Activated CD8-positive, alpha-beta memory T cell treated with anti-CD3 and anti-CD28 coated beads, Interleukin-2, amount 10 ng/mL, durations not matched to agents 7 days and 5 days (primary cell): ENCODE measurements at regions not wholly inside any gene's neighbourhood (a gene's known extent, or its start where the extent isn't known, plus 50 kb on each side); places are given as distances from the start of the nearest gene placed in this dataset.

Source experiments
- ATAC-seq: fragments of 150-1000 bp; cut with Tn5 transposase; one replicate; pipeline ENCODE4 v1.10.0; 2021; ENCODE audit warnings: moderate library complexity
- CTCF ChIA-PET: fragments of 350-600 bp; sonication (Branson Sonifier 250); formaldehyde crosslinking; loops from one replicate; lab custom pipeline; 2021; ENCODE audit warnings: antibody characterized with exemption; lab: Charles Lee
- DNase-seq: peaks from one replicate; pipeline ENCODE4 v3.0.0-alpha.2; 2020
- H3K27ac Mint-ChIP-seq: one replicate; pipeline ENCODE4 v1.8.0; 2021; ENCODE audit warnings: mild to moderate bottlenecking, mixed read lengths
- H3K27me3 Mint-ChIP-seq: one replicate; pipeline ENCODE4 v1.8.0; 2021; ENCODE audit warnings: mixed read lengths
- H3K36me3 Mint-ChIP-seq: one replicate; pipeline ENCODE4 v1.8.0; 2021; ENCODE audit warnings: mild to moderate bottlenecking, mixed read lengths
- H3K4me1 Mint-ChIP-seq: one replicate; pipeline ENCODE4 v1.8.0; 2021; ENCODE audit warnings: mixed read lengths
- H3K4me3 Mint-ChIP-seq: one replicate; pipeline ENCODE4 v1.8.0; 2021; ENCODE audit warnings: mild to moderate bottlenecking, moderate library complexity, mixed read lengths
- H3K9me3 Mint-ChIP-seq: one replicate; pipeline ENCODE4 v1.8.0; 2022; ENCODE audit warnings: low read depth, mixed read lengths

- no peaks in the 10 kb centered on the region for H3K36me3 Mint-ChIP-seq
- H3K4me3 Mint-ChIP-seq, result no peak overlapping the region
- ATAC-seq (no peak), DNase-seq (no peak)
- H3K4me1 Mint-ChIP-seq, result peaks cover 7% of the 10 kb centered on the region
- CTCF ChIA-PET, result interaction anchor here (1.2 kb wide), 1 partner anchor 26 kb away, joined by 6 read pairs; no protein-coding TSS in a partner anchor
- peaks cover 30% of the 10 kb centered on the region for H3K27me3 Mint-ChIP-seq
- H3K27ac Mint-ChIP-seq, result no peak overlapping the region
- H3K9me3 Mint-ChIP-seq, result no peaks in the 10 kb centered on the region
These were observed 165.8 kb downstream of the RPIA start for GRCh38 chr2:88857274-88857741.

- no peak overlapping the region for H3K27ac Mint-ChIP-seq
- H3K36me3 Mint-ChIP-seq, result no peaks in the 10 kb centered on the region
- DNase-seq, result no peak
- no peaks in the 10 kb centered on the region for H3K9me3 Mint-ChIP-seq
- peaks cover 4% of the 10 kb centered on the region for H3K4me1 Mint-ChIP-seq
- CTCF ChIA-PET, result interaction anchor here (1.2 to 4.9 kb wide), 2 partner anchors 22 to 26 kb away, joined by 6 to 19 read pairs; no protein-coding TSS in a partner anchor
- H3K4me3 Mint-ChIP-seq, result no peak overlapping the region
- H3K27me3 Mint-ChIP-seq, result peaks cover 30% of the 10 kb centered on the region
- no peak for ATAC-seq
These were observed 166.5 kb downstream of the RPIA start for GRCh38 chr2:88857951-88858411.

- CTCF ChIA-PET, result interaction anchor here (1.0 to 4.9 kb wide), 2 partner anchors 15 to 20 kb away, joined by 5 to 19 read pairs; no protein-coding TSS in a partner anchor
- Mint-ChIP-seq H3K4me1 (peaks cover 4% of the 10 kb centered on the region), H3K9me3 (no peaks in the 10 kb centered on the region)
These were observed 168.0 kb downstream of the RPIA start for GRCh38 chr2:88859461-88859860.

GRCh38 chr2:88860421-88861075 is 169.1 kb downstream of the RPIA start:
- Mint-ChIP-seq H3K9me3 (no peaks in the 10 kb centered on the region), H3K36me3 (no peaks in the 10 kb centered on the region), H3K27ac (no peak overlapping the region), H3K4me3 (no peak overlapping the region), H3K27me3 (peaks cover 38% of the 10 kb centered on the region), H3K4me1 (peaks cover 4% of the 10 kb centered on the region)
- DNase-seq (no peak), ATAC-seq (no peak)
- CTCF ChIA-PET, result interaction anchor here (4.9 kb wide), 1 partner anchor 19 kb away, joined by 19 read pairs; no protein-coding TSS in a partner anchor

More at GRCh38 chr2:88859461-88859860, 168.0 kb downstream of the RPIA start:
- no peak overlapping the region for H3K4me3 Mint-ChIP-seq
- no peak overlapping the region for H3K27ac Mint-ChIP-seq
- no peaks in the 10 kb centered on the region for H3K36me3 Mint-ChIP-seq
- ATAC-seq (no peak), DNase-seq (no peak)
- peaks cover 35% of the 10 kb centered on the region for H3K27me3 Mint-ChIP-seq

- no peak for ATAC-seq
- no peak overlapping the region for H3K4me3 Mint-ChIP-seq
- CTCF ChIA-PET, result no interaction called here
- H3K27me3 Mint-ChIP-seq, result peaks cover 50% of the 10 kb centered on the region
- peaks cover 8% of the 10 kb centered on the region for H3K4me1 Mint-ChIP-seq
- H3K27ac Mint-ChIP-seq, result no peak overlapping the region
- no peak for DNase-seq
- H3K9me3 Mint-ChIP-seq, result no peaks in the 10 kb centered on the region
- no peaks in the 10 kb centered on the region for H3K36me3 Mint-ChIP-seq
These were observed 174.4 kb downstream of the RPIA start for GRCh38 chr2:88865801-88866371.

- Mint-ChIP-seq H3K9me3 (no peaks in the 10 kb centered on the region), H3K4me3 (no peak overlapping the region), H3K36me3 (no peaks in the 10 kb centered on the region), H3K27me3 (peaks cover 49% of the 10 kb centered on the region), H3K27ac (no peak overlapping the region), H3K4me1 (peaks cover 8% of the 10 kb centered on the region)
- DNase-seq (no peak), ATAC-seq (no peak)
- CTCF ChIA-PET, result no interaction called here
These were observed 175.3 kb downstream of the RPIA start for GRCh38 chr2:88866756-88867155.

GRCh38 chr2:88868861-88869260 is 177.4 kb downstream of the RPIA start:
- CTCF ChIA-PET, result interaction anchor here (1.5 kb wide), 1 partner anchor 11 kb away, joined by 3 read pairs; no protein-coding TSS in a partner anchor
- Mint-ChIP-seq H3K27ac (no peak overlapping the region), H3K4me3 (no peak overlapping the region), H3K4me1 (peaks cover 8% of the 10 kb centered on the region), H3K9me3 (no peaks in the 10 kb centered on the region), H3K27me3 (peaks cover 53% of the 10 kb centered on the region), H3K36me3 (no peaks in the 10 kb centered on the region)
- ATAC-seq (no peak), DNase-seq (no peak)

GRCh38 chr2:88870267-88870839 is 178.9 kb downstream of the RPIA start:
- Mint-ChIP-seq H3K27ac (no peak overlapping the region), H3K36me3 (no peaks in the 10 kb centered on the region), H3K27me3 (peaks cover 45% of the 10 kb centered on the region), H3K4me3 (no peak overlapping the region), H3K4me1 (peaks cover 8% of the 10 kb centered on the region), H3K9me3 (no peaks in the 10 kb centered on the region)
- DNase-seq (no peak), ATAC-seq (no peak)
- CTCF ChIA-PET, result interaction anchor here (1.5 kb wide), 1 partner anchor 10 kb away, joined by 3 read pairs; no protein-coding TSS in a partner anchor

- no peak for ATAC-seq
These were observed 179.9 kb downstream of the RPIA start for GRCh38 chr2:88871336-88871735.

GRCh38 chr2:88873620-88874019 is 182.1 kb downstream of the RPIA start:
- Mint-ChIP-seq H3K27ac (no peak overlapping the region), H3K36me3 (no peaks in the 10 kb centered on the region), H3K4me1 (no peaks in the 10 kb centered on the region), H3K4me3 (no peak overlapping the region), H3K27me3 (peaks cover 44% of the 10 kb centered on the region), H3K9me3 (no peaks in the 10 kb centered on the region)
- CTCF ChIA-PET, result interaction anchor here (0.7 to 1.7 kb wide), 6 partner anchors 12 to 42 kb away, joined by 3 to 5 read pairs (median 3); no protein-coding TSS in a partner anchor
- ATAC-seq (no peak), DNase-seq (no peak)

More at GRCh38 chr2:88871336-88871735, 179.9 kb downstream of the RPIA start:
- CTCF ChIA-PET, result no interaction called here
- no peak for DNase-seq
- H3K27me3 Mint-ChIP-seq, result peaks cover 43% of the 10 kb centered on the region
- no peaks in the 10 kb centered on the region for H3K9me3 Mint-ChIP-seq
- peaks cover 3% of the 10 kb centered on the region for H3K4me1 Mint-ChIP-seq
- H3K27ac Mint-ChIP-seq, result no peak overlapping the region
- H3K4me3 Mint-ChIP-seq, result no peak overlapping the region
- H3K36me3 Mint-ChIP-seq, result no peaks in the 10 kb centered on the region

GRCh38 chr2:88874063-88874657 is 182.7 kb downstream of the RPIA start:
- Mint-ChIP-seq H3K36me3 (no peaks in the 10 kb centered on the region), H3K9me3 (no peaks in the 10 kb centered on the region), H3K4me1 (no peaks in the 10 kb centered on the region), H3K27ac (no peak overlapping the region), H3K4me3 (no peak overlapping the region), H3K27me3 (peaks cover 47% of the 10 kb centered on the region)
- peak; percentile 64 for ATAC-seq
- CTCF ChIA-PET, result interaction anchor here (0.7 to 1.4 kb wide), 5 partner anchors 11 to 281 kb away, joined by 3 to 5 read pairs (median 3); no protein-coding TSS in a partner anchor
- peak; percentile 60 for DNase-seq

GRCh38 chr2:88875736-88876135 is 184.3 kb downstream of the RPIA start:
- H3K27ac Mint-ChIP-seq, result no peak overlapping the region
- peaks cover 47% of the 10 kb centered on the region for H3K27me3 Mint-ChIP-seq
- DNase-seq, result no peak
- no peaks in the 10 kb centered on the region for H3K9me3 Mint-ChIP-seq
- H3K4me1 Mint-ChIP-seq, result no peaks in the 10 kb centered on the region
- CTCF ChIA-PET, result interaction anchor here (1.3 kb wide), 1 partner anchor 136 kb away, joined by 5 read pairs; no protein-coding TSS in a partner anchor
- ATAC-seq, result no peak
- no peaks in the 10 kb centered on the region for H3K36me3 Mint-ChIP-seq
- H3K4me3 Mint-ChIP-seq, result no peak overlapping the region

- no peaks in the 10 kb centered on the region for H3K4me1 Mint-ChIP-seq
- DNase-seq (peak; percentile 56), ATAC-seq (peak; percentile 65)
- CTCF ChIA-PET, result interaction anchor here (0.6 to 2.4 kb wide), 20 partner anchors 9 to 146 kb away, joined by 3 to 19 read pairs (median 4); no protein-coding TSS in a partner anchor
- H3K4me3 Mint-ChIP-seq, result no peak overlapping the region
- H3K27ac Mint-ChIP-seq, result no peak overlapping the region
- H3K36me3 Mint-ChIP-seq, result no peaks in the 10 kb centered on the region
- H3K27me3 Mint-ChIP-seq, result peaks cover 52% of the 10 kb centered on the region
- no peaks in the 10 kb centered on the region for H3K9me3 Mint-ChIP-seq
These were observed 189.0 kb downstream of the RPIA start for GRCh38 chr2:88880441-88880953.
